ENCODE measurements at regions not wholly inside any gene's neighbourhood (a gene's known extent, or its start where the extent isn't known, plus 50 kb on each side); places are given as distances from the start of the nearest gene placed in this dataset.

DNA sequence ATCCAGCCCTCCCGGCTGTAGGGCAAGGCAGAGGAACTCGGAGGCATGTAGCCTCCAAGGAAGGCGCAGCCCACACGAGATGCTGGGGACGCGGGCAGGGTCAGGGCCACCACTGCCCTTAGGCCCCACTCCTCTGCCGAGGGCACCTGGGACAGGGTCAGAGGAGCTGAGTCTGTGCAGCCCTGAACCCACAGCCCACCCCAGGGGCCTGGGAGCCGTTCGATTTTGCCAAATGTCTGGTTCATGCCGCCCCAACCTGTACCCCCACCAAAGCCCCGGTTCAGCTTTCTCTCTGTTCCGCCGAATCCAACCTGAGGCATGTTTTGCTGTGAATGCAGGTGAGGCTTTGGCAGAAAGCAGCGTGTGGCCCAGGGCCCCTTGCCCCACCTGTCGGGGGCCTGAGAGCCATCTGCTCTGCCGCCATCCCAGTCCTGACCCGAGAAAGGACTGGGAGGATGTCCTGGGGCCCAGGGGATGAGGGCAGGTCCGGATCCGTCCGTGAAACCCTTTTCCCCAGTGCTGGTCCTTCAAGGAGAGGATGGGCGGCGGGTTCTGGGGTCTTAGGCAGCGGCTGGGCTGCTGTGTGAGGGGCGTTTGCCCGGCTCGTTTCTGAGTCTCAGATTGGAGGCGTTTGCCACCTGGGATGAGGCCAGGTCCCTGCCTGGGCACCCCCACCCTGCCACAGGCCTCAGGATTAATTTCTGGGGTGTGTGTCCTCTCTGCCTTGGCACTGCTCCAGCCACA, 79.3 kb upstream of the GATA5 start:
- Histone ChIP-seq H3K9ac (ENCODE audit: low read length) (no peak overlapping the region), H3K27ac (ENCODE audit: low read depth, low read length) (no peak overlapping the region), H3K27me3 (ENCODE audit: insufficient read depth, low read length) (no peaks in the 10 kb centered on the region), H3K9me2 (ENCODE audit: insufficient read depth) (no peaks in the 10 kb centered on the region), H2AFZ (ENCODE audit: low read depth, low read length, poor library complexity, severe bottlenecking) (no peak overlapping the region), H3K4me1 (ENCODE audit: control insufficient read depth in 1 of 2, insufficient read depth in 2 of 2, low read length in 2 of 2) (peaks cover 2 to 10% of the 10 kb centered on the region in 2 experiments; a peak in 3 of 4 replicates), H3K79me2 (ENCODE audit: insufficient read depth, low read length) (no peaks in the 10 kb centered on the region), H3K36me3 (ENCODE audit: control insufficient read depth in 1 of 2, insufficient read depth in 2 of 2, low read length in 2 of 2) (no peaks in the 10 kb centered on the region), H3K4me2 (ENCODE audit: low read length) (no peak overlapping the region), H3K9me3 (ENCODE audit: control insufficient read depth in 1 of 2, insufficient read depth in 1 of 2, low read depth in 1 of 2, low read length in 2 of 2) (no peaks in the 10 kb centered on the region), H4K20me1 (ENCODE audit: insufficient read depth) (no peaks in the 10 kb centered on the region), H3K4me3 (replicated peaks in 1 of 2; ENCODE audit: low read depth in 1 of 2, low read length in 2 of 2) (no peak overlapping the region)
- RAD21 ChIA-PET (ENCODE audit: low non-redundant PET in 1 of 2, low total read pairs in 2 of 2, uncharacterized antibody in 2 of 2, unreplicated experiment in 2 of 2): no interaction called here
- POLR2A ChIA-PET: no interaction called here
- ATAC-seq (no peak), DNase-seq (ENCODE audit: low read depth, low spot score) (no peak)
- TF ChIP-seq CBX3 (IDR thresholded peaks at IDR 0.05; ENCODE audit: low read depth) (no peak), EZH2phosphoT487 (IDR thresholded peaks at IDR 0.05; ENCODE audit: borderline replicate concordance) (no peak), POLR2AphosphoS5 (IDR thresholded peaks at IDR 0.05; ENCODE audit: low read depth, low read length) (no peak), ATF3 (IDR thresholded peaks at IDR 0.05) (no peak), EGR1 (IDR thresholded peaks at IDR 0.05; ENCODE audit: low read depth) (no peak), FOSL1 (IDR thresholded peaks at IDR 0.05; ENCODE audit: low read depth) (no peak), SRF (IDR thresholded peaks at IDR 0.05; ENCODE audit: low read depth) (no peak), TCF7L2 (IDR thresholded peaks at IDR 0.05; ENCODE audit: borderline replicate concordance, extremely low read depth, insufficient read depth, insufficient read length) (no peak), REST (IDR thresholded peaks at IDR 0.05; ENCODE audit: low read depth) (no peak)
- TF ChIP-seq, protein P1, sequence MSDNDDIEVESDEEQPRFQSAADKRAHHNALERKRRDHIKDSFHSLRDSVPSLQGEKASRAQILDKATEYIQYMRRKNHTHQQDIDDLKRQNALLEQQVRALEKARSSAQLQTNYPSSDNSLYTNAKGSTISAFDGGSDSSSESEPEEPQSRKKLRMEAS (IDR thresholded peaks at IDR 0.05): no peak
- intact Hi-C loops (cut with micrococcal nuclease): no loop called here
- BruUV-seq (replicated peaks): no TSS peak
- CTCF ChIA-PET: no interaction called here
